HG02884 (cell line): ENCODE measurements at regions not wholly inside any gene's neighbourhood (a gene's known extent, or its start where the extent isn't known, plus 50 kb on each side); places are given as distances from the start of the nearest gene placed in this dataset.
A peak's percentile ranks its signal among the peaks of the same experiment; 100 is the strongest.

ENCODE experiments used
- ATAC-seq: cut with Tn5 transposase; IDR thresholded peaks from one replicate; pipeline ENCODE4 v1.9.1; 2021; ENCODE audit warnings: mild to moderate bottlenecking, moderate library complexity; ENCODE audit not compliant: unreplicated experiment

- no peak for ATAC-seq
Measured at GRCh38 chr16:76612497-76612896, 335.3 kb downstream of the CNTNAP4 start.

GRCh38 chr16:76614269-76614668 is 337.1 kb downstream of the CNTNAP4 start:
- no peak for ATAC-seq

GRCh38 chr16:76622876-76623275 is 345.7 kb downstream of the CNTNAP4 start:
- no peak for ATAC-seq

- no peak for ATAC-seq
Measured at GRCh38 chr16:76634847-76635697, 357.9 kb downstream of the CNTNAP4 start.

GRCh38 chr16:76639685-76640289 is 362.6 kb downstream of the CNTNAP4 start:
- ATAC-seq, result no peak

- ATAC-seq, result no peak
Measured at GRCh38 chr16:76650582-76650981, 373.4 kb downstream of the CNTNAP4 start.

- peak; percentile 68 for ATAC-seq
Measured at GRCh38 chr16:76653390-76654026, 376.3 kb downstream of the CNTNAP4 start.

GRCh38 chr16:76654088-76654820 is 377.1 kb downstream of the CNTNAP4 start:
- ATAC-seq, result no peak

GRCh38 chr16:76656994-76657393 is 379.8 kb downstream of the CNTNAP4 start:
- no peak for ATAC-seq

GRCh38 chr16:76661691-76662235 is 384.6 kb downstream of the CNTNAP4 start:
- ATAC-seq, result no peak

GRCh38 chr16:76665571-76666275 is 388.5 kb downstream of the CNTNAP4 start:
- no peak for ATAC-seq

GRCh38 chr16:76668207-76668725 is 391.1 kb downstream of the CNTNAP4 start:
- no peak for ATAC-seq

- ATAC-seq, result no peak
Measured at GRCh38 chr16:76669288-76669687, 392.1 kb downstream of the CNTNAP4 start.

GRCh38 chr16:76670125-76670857 is 393.1 kb downstream of the CNTNAP4 start:
- ATAC-seq, result no peak

GRCh38 chr16:76676356-76676755 is 399.2 kb downstream of the CNTNAP4 start:
- no peak for ATAC-seq

GRCh38 chr16:76681296-76681695 is 404.1 kb downstream of the CNTNAP4 start:
- no peak for ATAC-seq

GRCh38 chr16:76683051-76683450 is 405.9 kb downstream of the CNTNAP4 start:
- ATAC-seq, result no peak

- no peak for ATAC-seq
Measured at GRCh38 chr16:76696876-76697275, 419.7 kb downstream of the CNTNAP4 start.

GRCh38 chr16:76705892-76706291 is 428.7 kb downstream of the CNTNAP4 start:
- ATAC-seq, result no peak
